GM12878 (cell line): ENCODE measurements at regions not wholly inside any gene's neighbourhood (a gene's known extent, or its start where the extent isn't known, plus 50 kb on each side); places are given as distances from the start of the nearest gene placed in this dataset.

ENCODE experiments used
- ATAC-seq: fragments of 200-7000 bp; cut with Tn5 transposase; 3 replicates; pipeline ENCODE4 v1.9.1; 2020; ENCODE audit warnings: mild to moderate bottlenecking, moderate library complexity
- BruUV-seq: library from RNA; stranded (reverse); fragments of 400-500 nt; replicated peaks from 2 replicates; lab custom pipeline; 2021; lab: Mats Ljungman, UMichigan
- CTCF ChIA-PET: fragments of 300-600 bp; sonication (Branson Sonifier 250); formaldehyde crosslinking; extraction: SDS; loops from one replicate; lab custom pipeline; 2021; ENCODE audit warnings: inconsistent platforms; lab: Yijun Ruan, JAX
- POLR2A ChIA-PET: fragments of 350-600 bp; formaldehyde crosslinking; extraction: SDS; loops from one replicate; lab custom pipeline; 2021; ENCODE audit warnings: inconsistent platforms; lab: Charles Lee
- RAD21 ChIA-PET: fragments of 300-600 bp; sonication (Branson Sonifier 250); formaldehyde crosslinking; loops from one replicate; lab custom pipeline; 2023; ENCODE audit warnings: antibody characterized with exemption; ENCODE audit not compliant: unreplicated experiment; lab: Charles Lee
- SMC1A ChIA-PET: fragments of 300-600 bp; sonication (Branson Sonifier 250); formaldehyde crosslinking; loops from one replicate; lab custom pipeline; 2023; ENCODE audit not compliant: unreplicated experiment, uncharacterized antibody; lab: Charles Lee
- DNase-seq: peaks from one replicate; pipeline ENCODE4 v3.0.0-alpha.2; 2011; ENCODE audit warnings: low read depth, low spot score
- FAIRE-seq: peaks from 3 replicates; lab custom pipeline; 2011; peaks lifted over from hg19 to GRCh38; lab: Jason Lieb, UNC
- H2AFZ ChIP-seq: 2 replicates; pipeline ENCODE4 v1.6.0; 2011; ENCODE audit warnings: low read depth, low read length, control low read depth; ENCODE audit not compliant: control insufficient read depth
- H3K27ac ChIP-seq: 2 replicates; pipeline ENCODE4 v1.5.1; 2011; ENCODE audit warnings: control low read depth; ENCODE audit not compliant: control insufficient read depth, insufficient read depth
- H3K27me3 ChIP-seq, 2 experiments: replicated peaks in 1 of 2; 2 replicates each; pipeline versions ENCODE4 v1.6.0 to v1.6.1; 2011; ENCODE audit warnings: low read length in 1 of 2; ENCODE audit not compliant: control insufficient read depth in 2 of 2, insufficient read depth in 2 of 2
- H3K36me3 ChIP-seq, 2 experiments: 2 replicates each; pipeline ENCODE4 v1.5.1; 2011; ENCODE audit warnings: low read length in 1 of 2; ENCODE audit not compliant: control insufficient read depth in 2 of 2, insufficient read depth in 2 of 2
- H3K4me1 ChIP-seq: 2 replicates; pipeline ENCODE4 v1.6.1; 2011; ENCODE audit warnings: mild to moderate bottlenecking, low read length, moderate library complexity, mixed read lengths; ENCODE audit not compliant: control insufficient read depth, insufficient read depth
- H3K4me2 ChIP-seq: 2 replicates; pipeline ENCODE4 v1.6.0; 2011; ENCODE audit warnings: control low read depth; ENCODE audit not compliant: control insufficient read depth, insufficient read depth
- H3K4me3 ChIP-seq: fragments of 200-600 bp; sonication (generic); 2 replicates; pipeline ENCODE4 v1.5.1; 2016
- H3K79me2 ChIP-seq: 2 replicates; pipeline ENCODE4 v1.6.0; 2011; ENCODE audit warnings: low read length; ENCODE audit not compliant: control insufficient read depth, insufficient read depth
- H3K9ac ChIP-seq: 2 replicates; pipeline ENCODE4 v1.8.0; 2011; ENCODE audit warnings: low read length, control low read depth, mixed read lengths; ENCODE audit not compliant: control insufficient read depth, insufficient read depth
- H3K9me3 ChIP-seq: replicated peaks from 3 replicates; pipeline ENCODE4 v1.5.1; 2011; ENCODE audit warnings: mild to moderate bottlenecking, low read length; ENCODE audit not compliant: control insufficient read depth, insufficient read depth
- H4K20me1 ChIP-seq: 2 replicates; pipeline ENCODE4 v1.6.0; 2011; ENCODE audit not compliant: control insufficient read depth, insufficient read depth
- BACH1 ChIP-seq: fragments of 450-650 bp; IDR thresholded peaks from 2 replicates; pipeline ENCODE4 v1.6.1; 2017; ENCODE audit warnings: mild to moderate bottlenecking, borderline replicate concordance
- CBX3 ChIP-seq: fragments of 200-600 bp; sonication (generic); IDR thresholded peaks from 2 replicates; pipeline ENCODE4 v1.6.1; 2016; ENCODE audit warnings: low read depth, borderline replicate concordance
- CHD1 ChIP-seq: IDR thresholded peaks from 2 replicates; pipeline ENCODE4 v1.6.1; 2012; ENCODE audit warnings: low read depth, low read length, improper control_type of control experiment
- CREM ChIP-seq: IDR thresholded peaks from 2 replicates; pipeline ENCODE4 v1.6.1; 2014; ENCODE audit warnings: antibody characterized with exemption, low read depth
- HDAC6 ChIP-seq: fragments of 200-600 bp; sonication (generic); IDR thresholded peaks from one replicate; pipeline ENCODE4 v1.8.0; 2017; ENCODE audit warnings: antibody characterized with exemption; ENCODE audit not compliant: unreplicated experiment
- JUNB ChIP-seq: IDR thresholded peaks from 2 replicates; pipeline ENCODE4 v1.6.1; 2016; ENCODE audit warnings: antibody characterized with exemption, mild to moderate bottlenecking
- LARP7 ChIP-seq: fragments of 450-650 bp; IDR thresholded peaks from 2 replicates; pipeline ENCODE4 v1.6.1; 2017; ENCODE audit warnings: mild to moderate bottlenecking
- MXI1 ChIP-seq: fragments of 150-350 bp; IDR thresholded peaks from 2 replicates; pipeline ENCODE4 v1.6.1; 2011; ENCODE audit warnings: low read depth, mild to moderate bottlenecking, inconsistent platforms, low read length, improper control_type of control experiment
- NFYA ChIP-seq: IDR thresholded peaks from 2 replicates; pipeline ENCODE4 v1.6.1; 2011; ENCODE audit warnings: low read depth, mild to moderate bottlenecking, low read length, improper control_type of control experiment, borderline replicate concordance
- NR2C1 ChIP-seq: fragments of 450-650 bp; IDR thresholded peaks from 2 replicates; pipeline ENCODE4 v1.6.1; 2017; ENCODE audit warnings: antibody characterized with exemption, mild to moderate bottlenecking, moderate library complexity
- PML ChIP-seq: IDR thresholded peaks from 2 replicates; pipeline ENCODE4 v1.6.1; 2012; ENCODE audit warnings: low read length, inconsistent platforms
- ZSCAN29 ChIP-seq: fragments of 450-650 bp; IDR thresholded peaks from 2 replicates; pipeline ENCODE4 v1.6.1; 2017; ENCODE audit warnings: mild to moderate bottlenecking, moderate library complexity
- WGBS: methylation state at CpG from one replicate; pipeline ENCODE4 v1.1.6; 2016; ENCODE audit warnings: low lambda C conversion rate; ENCODE audit not compliant: insufficient replicate concordance, insufficient coverage; ENCODE audit errors: missing lambda C conversion rate; 5-methylcytosine and 5-hydroxymethylcytosine counted together
- in situ Hi-C: fragments of 300-500 bp; cut with MboI; formaldehyde crosslinking; loops from 9 replicates; pipeline ENCODE4 v1.14.3; 2018; ENCODE audit warnings: mixed read lengths
- intact Hi-C: fragments of 100-400 bp; cut with micrococcal nuclease; formaldehyde crosslinking; loops from one replicate; pipeline ENCODE4 v1.14.2; 2022; ENCODE audit not compliant: unreplicated experiment
- TF ChIP-seq, protein P1 (sequence below): fragments of 450-650 bp; IDR thresholded peaks from 2 replicates; pipeline ENCODE4 v1.6.1; 2017; ENCODE audit warnings: antibody characterized with exemption, mild to moderate bottlenecking, moderate library complexity
- TF ChIP-seq, protein P2 (sequence below): fragments of 450-650 bp; formaldehyde crosslinking; IDR thresholded peaks from 2 replicates; pipeline ENCODE4 v1.4.0; 2022; ENCODE audit warnings: mild to moderate bottlenecking, moderate library complexity
- TF ChIP-seq, protein P3 (sequence below): fragments of 450-650 bp; IDR thresholded peaks from 2 replicates; pipeline ENCODE4 v1.6.1; 2016; ENCODE audit warnings: mild to moderate bottlenecking

DNA sequence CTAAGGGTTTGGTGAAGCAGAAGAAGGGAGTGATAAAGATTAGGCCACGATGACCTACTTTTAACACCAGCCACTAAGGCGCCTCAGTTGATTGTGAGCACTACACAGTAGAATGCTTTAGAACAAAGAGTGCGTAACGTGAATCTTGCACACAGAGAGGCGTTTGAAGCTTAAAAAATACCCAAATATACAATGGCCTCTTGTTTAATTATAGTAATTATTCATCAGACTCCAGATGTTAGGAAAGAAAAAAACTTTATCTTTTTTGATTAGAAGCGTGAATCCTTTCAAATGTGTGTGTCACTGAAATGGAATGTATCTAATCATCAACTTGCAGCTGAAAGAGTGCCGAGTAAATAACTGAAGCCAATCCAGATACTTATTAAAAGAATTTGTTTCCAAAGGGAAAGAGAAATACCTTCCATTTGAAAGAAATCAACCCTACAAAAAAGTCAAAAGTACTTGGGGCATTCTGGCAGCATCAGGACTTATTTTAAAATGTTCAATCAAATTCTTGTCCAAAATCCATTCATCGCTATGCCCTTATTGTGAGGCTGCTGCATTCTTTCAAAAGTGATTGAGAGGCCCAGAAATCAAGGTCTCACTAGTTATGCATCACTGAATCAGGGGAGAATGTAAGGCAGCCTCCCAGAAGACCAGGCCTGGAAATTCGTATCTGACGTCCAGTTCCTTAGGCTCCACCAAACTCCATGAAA, 337.5 kb downstream of the ZNF608 start:
- intact Hi-C loops, result no loop called here
- ChIA-PET RAD21 (no interaction called here), POLR2A (no interaction called here), CTCF (no interaction called here), SMC1A (interaction anchor here (0.9 kb wide), 1 partner anchor 42 kb away, joined by 4 read pairs; no protein-coding TSS in a partner anchor)
- no peaks in the 10 kb centered on the region; the same call in none of the 2 replicates for H3K4me1 ChIP-seq
- H4K20me1 ChIP-seq, result no peaks in the 10 kb centered on the region
- H3K36me3 ChIP-seq, result no peaks in the 10 kb centered on the region
- 67% methylated on average over 10 of the region's 10 CpGs for WGBS
- ATAC-seq, result no peak
- no peak overlapping the region for H3K27ac ChIP-seq
- in situ Hi-C loops, result no loop called here
- no TSS peak for BruUV-seq
- FAIRE-seq, result no peak
- no peak overlapping the region for H3K9ac ChIP-seq
- H3K27me3 ChIP-seq, result no peaks in the 10 kb centered on the region
- H3K4me3 ChIP-seq, result no peak overlapping the region
- no peak for DNase-seq
- no peaks in the 10 kb centered on the region; the same call in 2 of the 3 replicates for H3K9me3 ChIP-seq
- H2AFZ ChIP-seq, result no peak overlapping the region
- H3K79me2 ChIP-seq, result no peaks in the 10 kb centered on the region
- no peak overlapping the region for H3K4me2 ChIP-seq
- TF ChIP-seq BACH1 (no peak), MXI1 (no peak), PML (no peak), HDAC6 (no peak), LARP7 (no peak), CBX3 (no peak), CHD1 (no peak), NR2C1 (no peak), NFYA (no peak), JUNB (no peak), CREM (no peak), ZSCAN29 (no peak)
- TF ChIP-seq, protein P1, sequence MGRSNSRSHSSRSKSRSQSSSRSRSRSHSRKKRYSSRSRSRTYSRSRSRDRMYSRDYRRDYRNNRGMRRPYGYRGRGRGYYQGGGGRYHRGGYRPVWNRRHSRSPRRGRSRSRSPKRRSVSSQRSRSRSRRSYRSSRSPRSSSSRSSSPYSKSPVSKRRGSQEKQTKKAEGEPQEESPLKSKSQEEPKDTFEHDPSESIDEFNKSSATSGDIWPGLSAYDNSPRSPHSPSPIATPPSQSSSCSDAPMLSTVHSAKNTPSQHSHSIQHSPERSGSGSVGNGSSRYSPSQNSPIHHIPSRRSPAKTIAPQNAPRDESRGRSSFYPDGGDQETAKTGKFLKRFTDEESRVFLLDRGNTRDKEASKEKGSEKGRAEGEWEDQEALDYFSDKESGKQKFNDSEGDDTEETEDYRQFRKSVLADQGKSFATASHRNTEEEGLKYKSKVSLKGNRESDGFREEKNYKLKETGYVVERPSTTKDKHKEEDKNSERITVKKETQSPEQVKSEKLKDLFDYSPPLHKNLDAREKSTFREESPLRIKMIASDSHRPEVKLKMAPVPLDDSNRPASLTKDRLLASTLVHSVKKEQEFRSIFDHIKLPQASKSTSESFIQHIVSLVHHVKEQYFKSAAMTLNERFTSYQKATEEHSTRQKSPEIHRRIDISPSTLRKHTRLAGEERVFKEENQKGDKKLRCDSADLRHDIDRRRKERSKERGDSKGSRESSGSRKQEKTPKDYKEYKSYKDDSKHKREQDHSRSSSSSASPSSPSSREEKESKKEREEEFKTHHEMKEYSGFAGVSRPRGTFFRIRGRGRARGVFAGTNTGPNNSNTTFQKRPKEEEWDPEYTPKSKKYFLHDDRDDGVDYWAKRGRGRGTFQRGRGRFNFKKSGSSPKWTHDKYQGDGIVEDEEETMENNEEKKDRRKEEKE, result no peak
- TF ChIP-seq, protein P2, sequence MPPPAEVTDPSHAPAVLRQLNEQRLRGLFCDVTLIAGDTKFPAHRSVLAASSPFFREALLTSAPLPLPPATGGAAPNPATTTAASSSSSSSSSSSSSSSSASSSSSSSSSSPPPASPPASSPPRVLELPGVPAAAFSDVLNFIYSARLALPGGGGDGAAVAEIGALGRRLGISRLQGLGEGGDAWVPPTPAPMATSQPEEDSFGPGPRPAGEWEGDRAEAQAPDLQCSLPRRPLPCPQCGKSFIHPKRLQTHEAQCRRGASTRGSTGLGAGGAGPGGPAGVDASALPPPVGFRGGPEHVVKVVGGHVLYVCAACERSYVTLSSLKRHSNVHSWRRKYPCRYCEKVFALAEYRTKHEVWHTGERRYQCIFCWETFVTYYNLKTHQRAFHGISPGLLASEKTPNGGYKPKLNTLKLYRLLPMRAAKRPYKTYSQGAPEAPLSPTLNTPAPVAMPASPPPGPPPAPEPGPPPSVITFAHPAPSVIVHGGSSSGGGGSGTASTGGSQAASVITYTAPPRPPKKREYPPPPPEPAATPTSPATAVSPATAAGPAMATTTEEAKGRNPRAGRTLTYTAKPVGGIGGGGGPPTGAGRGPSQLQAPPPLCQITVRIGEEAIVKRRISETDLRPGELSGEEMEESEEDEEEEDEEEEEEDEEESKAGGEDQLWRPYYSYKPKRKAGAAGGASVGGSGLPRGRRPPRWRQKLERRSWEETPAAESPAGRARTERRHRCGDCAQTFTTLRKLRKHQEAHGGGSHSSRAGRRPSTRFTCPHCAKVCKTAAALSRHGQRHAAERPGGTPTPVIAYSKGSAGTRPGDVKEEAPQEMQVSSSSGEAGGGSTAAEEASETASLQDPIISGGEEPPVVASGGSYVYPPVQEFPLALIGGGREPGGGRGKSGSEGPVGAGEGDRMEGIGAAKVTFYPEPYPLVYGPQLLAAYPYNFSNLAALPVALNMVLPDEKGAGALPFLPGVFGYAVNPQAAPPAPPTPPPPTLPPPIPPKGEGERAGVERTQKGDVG (CRISPR knock-in tag), result no peak
- TF ChIP-seq, protein P3, sequence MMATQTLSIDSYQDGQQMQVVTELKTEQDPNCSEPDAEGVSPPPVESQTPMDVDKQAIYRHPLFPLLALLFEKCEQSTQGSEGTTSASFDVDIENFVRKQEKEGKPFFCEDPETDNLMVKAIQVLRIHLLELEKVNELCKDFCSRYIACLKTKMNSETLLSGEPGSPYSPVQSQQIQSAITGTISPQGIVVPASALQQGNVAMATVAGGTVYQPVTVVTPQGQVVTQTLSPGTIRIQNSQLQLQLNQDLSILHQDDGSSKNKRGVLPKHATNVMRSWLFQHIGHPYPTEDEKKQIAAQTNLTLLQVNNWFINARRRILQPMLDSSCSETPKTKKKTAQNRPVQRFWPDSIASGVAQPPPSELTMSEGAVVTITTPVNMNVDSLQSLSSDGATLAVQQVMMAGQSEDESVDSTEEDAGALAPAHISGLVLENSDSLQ, result no peak
